ENCODE measurements at regions not wholly inside any gene's neighbourhood (a gene's known extent, or its start where the extent isn't known, plus 50 kb on each side); places are given as distances from the start of the nearest gene placed in this dataset.

- no peaks in the 10 kb centered on the region for H3K36me3 Mint-ChIP-seq
- H3K4me3 Mint-ChIP-seq: no peak overlapping the region
- no peak overlapping the region for H3K27ac Mint-ChIP-seq
- ATAC-seq (no peak), DNase-seq (ENCODE audit: low spot score) (no peak)
- TF ChIP-seq E2F5 (CRISPR knock-in tag; IDR thresholded peaks at IDR 0.05): no peak
- no peak for TF ChIP-seq TEAD4 (CRISPR knock-in tag; IDR thresholded peaks at IDR 0.05)
- TF ChIP-seq JAZF1 (CRISPR knock-in tag; IDR thresholded peaks at IDR 0.05): no peak
- TF ChIP-seq IRF2 (CRISPR knock-in tag; IDR thresholded peaks at IDR 0.05; ENCODE audit: borderline replicate concordance, low read depth): no peak
- no peak for TF ChIP-seq ZNF121 (CRISPR knock-in tag; IDR thresholded peaks at IDR 0.05)
- TF ChIP-seq NFE2L1 (CRISPR knock-in tag; IDR thresholded peaks at IDR 0.05): no peak
- TF ChIP-seq ZNF425 (CRISPR knock-in tag; conservative IDR thresholded peaks at IDR 0.05): no peak
- no peak for TF ChIP-seq FOXJ3 (CRISPR knock-in tag; IDR thresholded peaks at IDR 0.05; ENCODE audit: borderline replicate concordance)
- TF ChIP-seq ZNF263 (CRISPR knock-in tag; IDR thresholded peaks at IDR 0.05; ENCODE audit: low read depth): no peak
- peaks cover 6% of the 10 kb centered on the region for H3K4me1 Mint-ChIP-seq
- ChIA-PET POLR2A (no interaction called here), CTCF (no interaction called here)
- peaks cover 1% of the 10 kb centered on the region for H3K9me3 Mint-ChIP-seq
- no peaks in the 10 kb centered on the region for H3K27me3 Mint-ChIP-seq (ENCODE audit: low read depth)
These were observed 502.3 kb downstream of the KCNJ3 start for GRCh38 chr2:155200753-155201152.

- H3K27me3 Mint-ChIP-seq (ENCODE audit: low read depth): no peaks in the 10 kb centered on the region
- peaks cover 11% of the 10 kb centered on the region for H3K9me3 Mint-ChIP-seq
- DNase-seq (ENCODE audit: low spot score): no peak
- TF ChIP-seq NFE2L1 (CRISPR knock-in tag; IDR thresholded peaks at IDR 0.05) (no peak), GTF2I (CRISPR knock-in tag; conservative IDR thresholded peaks at IDR 0.05) (no peak), TEAD1 (CRISPR knock-in tag; IDR thresholded peaks at IDR 0.05) (no peak), ZNF219 (CRISPR knock-in tag; IDR thresholded peaks at IDR 0.05; ENCODE audit: borderline replicate concordance) (no peak), GRHL2 (CRISPR knock-in tag; IDR thresholded peaks at IDR 0.05; ENCODE audit: insufficient replicate concordance, severe bottlenecking) (no peak), ZNF138 (CRISPR knock-in tag; conservative IDR thresholded peaks at IDR 0.05) (no peak), ELF4 (CRISPR knock-in tag; IDR thresholded peaks at IDR 0.05; ENCODE audit: low read depth) (no peak), ZNF281 (CRISPR knock-in tag; IDR thresholded peaks at IDR 0.05) (no peak), FOXJ3 (CRISPR knock-in tag; IDR thresholded peaks at IDR 0.05; ENCODE audit: borderline replicate concordance) (no peak), SMAD4 (CRISPR knock-in tag; IDR thresholded peaks at IDR 0.05) (no peak), ZNF671 (CRISPR knock-in tag; IDR thresholded peaks at IDR 0.05) (no peak), SMAD3 (CRISPR knock-in tag; IDR thresholded peaks at IDR 0.05; ENCODE audit: borderline replicate concordance) (no peak), ZNF121 (CRISPR knock-in tag; IDR thresholded peaks at IDR 0.05) (no peak), HMGXB4 (CRISPR knock-in tag; IDR thresholded peaks at IDR 0.05) (no peak)
- H3K27ac Mint-ChIP-seq: no peak overlapping the region
- ATAC-seq: no peak
- H3K36me3 Mint-ChIP-seq: no peaks in the 10 kb centered on the region
- peaks cover 11% of the 10 kb centered on the region for H3K4me1 Mint-ChIP-seq
- ChIA-PET CTCF (no interaction called here), POLR2A (no interaction called here)
- no peak overlapping the region for H3K4me3 Mint-ChIP-seq
These were observed 491.8 kb downstream of the KCNJ3 start for GRCh38 chr2:155190342-155190741.
